HepG2 (cell line): ENCODE measurements at regions not wholly inside any gene's neighbourhood (a gene's known extent, or its start where the extent isn't known, plus 50 kb on each side); places are given as distances from the start of the nearest gene placed in this dataset.

Source experiments
- ATAC-seq: fragments of 200-7000 bp; cut with Tn5 transposase; 3 replicates; pipeline ENCODE4 v1.9.1; 2020; ENCODE audit warnings: mild to moderate bottlenecking, moderate library complexity
- BruUV-seq: library from RNA; stranded (reverse); fragments of 400-500 nt; replicated peaks from 2 replicates; lab custom pipeline; 2021; lab: Mats Ljungman, UMichigan
- CTCF ChIA-PET: fragments of 300-600 bp; formaldehyde crosslinking; extraction: SDS; loops from one replicate; lab custom pipeline; 2021; ENCODE audit warnings: low total read pairs, inconsistent platforms, low intra/inter-chr PET ratio; lab: Yijun Ruan, JAX
- POLR2A ChIA-PET: fragments of 350-600 bp; sonication (Branson Sonifier 250); formaldehyde crosslinking; loops from one replicate; lab custom pipeline; 2020; ENCODE audit warnings: antibody characterized with exemption, inconsistent platforms; lab: Yijun Ruan, JAX
- DNase-seq: peaks from one replicate; pipeline ENCODE4 v3.0.0-alpha.2; 2015; ENCODE audit warnings: low spot score
- FAIRE-seq: peaks from 3 replicates; lab custom pipeline; 2011; peaks lifted over from hg19 to GRCh38; lab: Jason Lieb, UNC
- H2AFZ ChIP-seq: one replicate; pipeline ENCODE4 v1.6.1; 2011; ENCODE audit warnings: low read length, inconsistent platforms
- H3K27ac ChIP-seq: fragments of 300-600 bp; 3 replicates; pipeline ENCODE4 v1.8.0; 2011; ENCODE audit warnings: mixed run types, mild to moderate bottlenecking, mixed read lengths, low read length, inconsistent platforms; ENCODE audit not compliant: insufficient read depth; ENCODE audit errors: extremely low read length
- H3K27me3 ChIP-seq, 2 experiments: fragments of 200-600 bp in 1 of 2; 2 replicates in 1 of 2; 3 replicates in 1 of 2; pipeline versions ENCODE4 v1.6.0 to v1.8.0; 2011; ENCODE audit warnings: low read length in 2 of 2, mild to moderate bottlenecking in 2 of 2, moderate library complexity in 2 of 2, inconsistent platforms in 1 of 2; ENCODE audit not compliant: insufficient read depth in 2 of 2, control insufficient read depth in 1 of 2
- H3K36me3 ChIP-seq, 2 experiments: fragments of 200-600 bp in 1 of 2; replicated peaks in 1 of 2; 2 replicates in 1 of 2; 3 replicates in 1 of 2; pipeline versions ENCODE4 v1.5.1 to v1.8.0; 2011; ENCODE audit warnings: low read length in 2 of 2, inconsistent platforms in 1 of 2; ENCODE audit not compliant: insufficient read depth in 2 of 2, control insufficient read depth in 1 of 2
- H3K4me1 ChIP-seq: 2 replicates; pipeline ENCODE4 v1.5.1; 2012; ENCODE audit warnings: low read length, inconsistent platforms; ENCODE audit not compliant: insufficient read depth
- H3K4me2 ChIP-seq: 2 replicates; pipeline ENCODE4 v1.6.0; 2011; ENCODE audit warnings: low read depth, low read length, inconsistent platforms
- H3K4me3 ChIP-seq, 3 experiments: fragments of 200-600 bp in 1 of 3; sonication (generic), shearing (Covaris generic) in 1 of 3; replicated peaks in 1 of 3; 2 replicates each; pipeline ENCODE4 v1.5.1; 2011 to 2016; ENCODE audit warnings: low read length in 3 of 3, inconsistent platforms in 2 of 3, low read depth in 2 of 3, mild to moderate bottlenecking in 2 of 3, control low read depth in 1 of 3, mixed read lengths in 1 of 3; ENCODE audit not compliant: insufficient read depth in 1 of 3
- H3K79me2 ChIP-seq: one replicate; pipeline ENCODE4 v1.6.1; 2011; ENCODE audit warnings: low read length, inconsistent platforms; ENCODE audit not compliant: insufficient read depth
- H3K9ac ChIP-seq: 2 replicates; pipeline ENCODE4 v1.6.0; 2011; ENCODE audit warnings: mild to moderate bottlenecking, low read depth, low read length, inconsistent platforms; ENCODE audit not compliant: insufficient read depth
- H3K9me3 ChIP-seq: 2 replicates; pipeline ENCODE4 v1.5.1; 2012; ENCODE audit warnings: mild to moderate bottlenecking, low read length
- H4K20me1 ChIP-seq: 2 replicates; pipeline ENCODE4 v1.6.0; 2011; ENCODE audit warnings: inconsistent platforms, mild to moderate bottlenecking, low read length, moderate library complexity; ENCODE audit not compliant: insufficient read depth
- HCFC1 ChIP-seq: fragments of 150-350 bp; IDR thresholded peaks from 2 replicates; pipeline ENCODE4 v1.6.1; 2014; ENCODE audit warnings: low read depth, low read length
- RFX5 ChIP-seq: IDR thresholded peaks from 2 replicates; pipeline ENCODE4 v1.6.1; 2011; ENCODE audit warnings: low read depth, low read length, improper control_type of control experiment
- SNAPC5 ChIP-seq: sonication (generic); formaldehyde crosslinking; IDR thresholded peaks from 2 replicates; pipeline ENCODE4 v1.8.1; 2023; ENCODE audit warnings: mild to moderate bottlenecking, missing genetic modification reagents, borderline replicate concordance
- TCF7 ChIP-seq: sonication (generic); IDR thresholded peaks from 2 replicates; pipeline ENCODE4 v1.6.1; 2016; ENCODE audit warnings: antibody characterized with exemption, low read depth
- ZBTB1 ChIP-seq: sonication (generic); formaldehyde crosslinking; IDR thresholded peaks from 2 replicates; pipeline ENCODE4 v1.4.0; 2020; ENCODE audit warnings: missing genetic modification reagents, borderline replicate concordance
- ZBTB46 ChIP-seq: sonication (generic); formaldehyde crosslinking; IDR thresholded peaks from 2 replicates; pipeline ENCODE4 v1.4.0; 2020; ENCODE audit warnings: mild to moderate bottlenecking, missing genetic modification reagents, borderline replicate concordance
- ZMYM3 ChIP-seq: sonication (generic); formaldehyde crosslinking; IDR thresholded peaks from 2 replicates; pipeline ENCODE4 v1.5.1; 2020; ENCODE audit warnings: mild to moderate bottlenecking, missing genetic modification reagents
- ZNF333 ChIP-seq: sonication (generic); formaldehyde crosslinking; IDR thresholded peaks from 2 replicates; pipeline ENCODE4 v1.4.0; 2020; ENCODE audit warnings: mild to moderate bottlenecking, missing genetic modification reagents, borderline replicate concordance
- WGBS: methylation state at CpG from one replicate; pipeline ENCODE4 v1.1.6; 2017; ENCODE audit warnings: low lambda C conversion rate; 5-methylcytosine and 5-hydroxymethylcytosine counted together
- in situ Hi-C: cut with HindIII; loops from 2 replicates; pipeline ENCODE4 v1.10.0; 2017; ENCODE audit warnings: low pct_unique_long_range_greater_than_20kb; ENCODE audit not compliant: extremely low pct_ligation_motif_present
- intact Hi-C: fragments of 100-400 bp; cut with micrococcal nuclease; formaldehyde crosslinking; loops from one replicate; pipeline ENCODE4 v1.10.0; 2022; ENCODE audit not compliant: unreplicated experiment

GRCh38 chr21:27476696-27477095, 509.8 kb upstream of the ADAMTS5 start:
- H3K9me3 ChIP-seq: peaks cover 94% of the 10 kb centered on the region
- 0% methylated on average over 1 of the region's 1 CpG for WGBS
- TF ChIP-seq HCFC1: no peak
- no TSS peak for BruUV-seq
- ATAC-seq: no peak
- in situ Hi-C loops (no loop called here), intact Hi-C loops (no loop called here)
- H3K4me3 ChIP-seq: no peak overlapping the region
- no peaks in the 10 kb centered on the region for H3K36me3 ChIP-seq
- no peak for FAIRE-seq
- H3K9ac ChIP-seq: no peak overlapping the region
- H3K4me2 ChIP-seq: no peak overlapping the region
- H3K27ac ChIP-seq: no peak overlapping the region
- no peaks in the 10 kb centered on the region for H3K79me2 ChIP-seq
- no peak for DNase-seq
- no peak overlapping the region for H2AFZ ChIP-seq
- H4K20me1 ChIP-seq: no peaks in the 10 kb centered on the region
- POLR2A ChIA-PET: no interaction called here
- no peaks in the 10 kb centered on the region for H3K27me3 ChIP-seq
- CTCF ChIA-PET: no interaction called here
- no peaks in the 10 kb centered on the region for H3K4me1 ChIP-seq

GRCh38 chr21:27475363-27475955, 508.6 kb upstream of the ADAMTS5 start:
- DNase-seq: no peak
- H2AFZ ChIP-seq: no peak overlapping the region
- H3K4me2 ChIP-seq: no peak overlapping the region
- no peaks in the 10 kb centered on the region for H3K4me1 ChIP-seq
- no peaks in the 10 kb centered on the region for H3K27me3 ChIP-seq
- no peak for FAIRE-seq
- H3K27ac ChIP-seq: no peak overlapping the region
- POLR2A ChIA-PET: no interaction called here
- H3K9ac ChIP-seq: no peak overlapping the region
- no peaks in the 10 kb centered on the region for H3K79me2 ChIP-seq
- ATAC-seq: no peak
- in situ Hi-C loops (no loop called here), intact Hi-C loops (no loop called here)
- no peaks in the 10 kb centered on the region for H4K20me1 ChIP-seq
- H3K9me3 ChIP-seq: peaks cover 93% of the 10 kb centered on the region
- TF ChIP-seq ZNF333 (CRISPR knock-in tag) (no peak), ZMYM3 (no peak), TCF7 (no peak), ZBTB46 (CRISPR knock-in tag) (no peak), SNAPC5 (CRISPR knock-in tag) (no peak), RFX5 (no peak), ZBTB1 (no peak)
- no TSS peak for BruUV-seq
- H3K36me3 ChIP-seq: no peaks in the 10 kb centered on the region
- 15% methylated on average over 7 of the region's 7 CpGs for WGBS
- CTCF ChIA-PET: no interaction called here
- H3K4me3 ChIP-seq: no peak overlapping the region
